HEK293T (cell line): ENCODE measurements at regions not wholly inside any gene's neighbourhood (a gene's known extent, or its start where the extent isn't known, plus 50 kb on each side); places are given as distances from the start of the nearest gene placed in this dataset.

Experiments used
- CTBP1 ChIP-seq: fragments of 450-650 bp; IDR thresholded peaks from 2 replicates; pipeline ENCODE4 v1.6.1; 2016; ENCODE audit warnings: borderline replicate concordance
- ELF4 ChIP-seq: fragments of 450-650 bp; IDR thresholded peaks from 2 replicates; pipeline ENCODE4 v1.6.1; 2017; ENCODE audit warnings: antibody characterized with exemption
- FOXK2 ChIP-seq: fragments of 450-650 bp; IDR thresholded peaks from 2 replicates; pipeline ENCODE4 v1.6.1; 2016; ENCODE audit warnings: mild to moderate bottlenecking
- FOXM1 ChIP-seq: fragments of 450-650 bp; IDR thresholded peaks from 2 replicates; pipeline ENCODE4 v1.6.1; 2017; ENCODE audit warnings: mild to moderate bottlenecking, borderline replicate concordance
- HDGF ChIP-seq: fragments of 450-650 bp; IDR thresholded peaks from 2 replicates; pipeline ENCODE4 v1.6.1; 2017; ENCODE audit warnings: antibody characterized with exemption, borderline replicate concordance
- L3MBTL2 ChIP-seq: fragments of 450-650 bp; conservative IDR thresholded peaks from 2 replicates; pipeline ENCODE4 v1.6.1; 2016; ENCODE audit warnings: mild to moderate bottlenecking
- NFRKB ChIP-seq: fragments of 450-650 bp; IDR thresholded peaks from 2 replicates; pipeline ENCODE4 v1.6.1; 2016; ENCODE audit warnings: mild to moderate bottlenecking, moderate library complexity
- PKNOX1 ChIP-seq: fragments of 450-650 bp; IDR thresholded peaks from 2 replicates; pipeline ENCODE4 v1.6.1; 2016
- SP1 ChIP-seq: fragments of 450-650 bp; IDR thresholded peaks from 2 replicates; pipeline ENCODE4 v1.6.1; 2017
- SUZ12 ChIP-seq: fragments of 450-650 bp; IDR thresholded peaks from 2 replicates; pipeline ENCODE4 v1.6.1; 2016; ENCODE audit warnings: mild to moderate bottlenecking

DNA sequence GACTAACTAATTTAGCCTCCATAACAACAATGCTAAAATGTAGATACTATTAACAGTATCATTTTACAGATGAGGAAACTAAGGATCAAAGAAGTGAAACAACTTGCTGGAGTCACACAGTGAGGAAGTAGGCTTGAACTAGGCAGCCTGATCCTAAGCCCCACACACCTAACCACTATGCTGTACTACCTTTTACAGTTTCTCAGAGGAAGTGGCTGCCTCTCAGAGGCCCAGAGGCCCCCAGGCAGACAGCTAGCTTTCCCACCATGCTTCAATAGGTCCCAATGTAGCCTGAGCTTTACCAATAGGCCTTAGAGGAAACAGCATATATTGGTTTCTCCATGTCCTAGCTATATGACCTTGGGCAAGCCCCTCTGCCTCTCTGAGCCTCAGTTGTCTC lies 69.4 kb upstream of the PJA1 start:
- TF ChIP-seq NFRKB = no peak
- TF ChIP-seq HDGF = no peak
- TF ChIP-seq ELF4 = no peak
- no peak for TF ChIP-seq FOXM1
- no peak for TF ChIP-seq SP1
- TF ChIP-seq SUZ12 = no peak
- no peak for TF ChIP-seq L3MBTL2
- no peak for TF ChIP-seq CTBP1
- no peak for TF ChIP-seq PKNOX1
- no peak for TF ChIP-seq FOXK2
